ENCODE measurements at regions not wholly inside any gene's neighbourhood (a gene's known extent, or its start where the extent isn't known, plus 50 kb on each side); places are given as distances from the start of the nearest gene placed in this dataset.
A peak's percentile ranks its signal among the peaks of the same experiment; 100 is the strongest.
"Not testable (repeated sequence)": the region's sequence is repeated elsewhere in the genome, so short reads cannot be mapped to it uniquely, and the experiment has no call there.

- DNase-seq = no peak
These were observed 50.4 kb upstream of the CECR2 start for GRCh38 chr22:17318817-17319216.

GRCh38 chr22:17315310-17315709 lies 54.0 kb upstream of the CECR2 start:
- DNase-seq = no peak

- no peak for DNase-seq
These were observed 54.8 kb upstream of the CECR2 start for GRCh38 chr22:17314487-17314886.

GRCh38 chr22:17313626-17314025 lies 55.6 kb upstream of the CECR2 start:
- DNase-seq = no peak

GRCh38 chr22:17307566-17307965 lies 61.7 kb upstream of the CECR2 start:
- DNase-seq = no peak

GRCh38 chr22:17305076-17305475 lies 64.2 kb upstream of the CECR2 start:
- DNase-seq = no peak

- DNase-seq = peak; percentile 74
These were observed 65.2 kb upstream of the CECR2 start for GRCh38 chr22:17303840-17304779.

GRCh38 chr22:17303441-17303839 lies 65.8 kb upstream of the CECR2 start:
- no peak for DNase-seq

- DNase-seq = no peak
These were observed 66.6 kb upstream of the CECR2 start for GRCh38 chr22:17302616-17303015.

- DNase-seq = no peak
These were observed 68.3 kb upstream of the CECR2 start for GRCh38 chr22:17300926-17301325.

- DNase-seq = not testable (repeated sequence)
These were observed 70.3 kb upstream of the CECR2 start for GRCh38 chr22:17298805-17299502.

GRCh38 chr22:17285656-17286055 lies 66.4 kb upstream of the ADA2 start:
- DNase-seq = no peak

- no peak for DNase-seq
These were observed 65.7 kb upstream of the ADA2 start for GRCh38 chr22:17284888-17285287.

GRCh38 chr22:17284466-17284865 lies 65.2 kb upstream of the ADA2 start:
- no peak for DNase-seq

- DNase-seq = not testable (repeated sequence)
These were observed 64.6 kb upstream of the ADA2 start for GRCh38 chr22:17283865-17284264.

GRCh38 chr22:17283423-17283822 lies 64.2 kb upstream of the ADA2 start:
- DNase-seq = no peak

- DNase-seq = no peak
These were observed 62.2 kb upstream of the ADA2 start for GRCh38 chr22:17281440-17281841.

GRCh38 chr22:17281026-17281425 lies 61.8 kb upstream of the ADA2 start:
- DNase-seq = no peak

- no peak for DNase-seq
These were observed 53.3 kb upstream of the ADA2 start for GRCh38 chr22:17272511-17272991.

- DNase-seq = no peak
These were observed 52.6 kb upstream of the ADA2 start for GRCh38 chr22:17271711-17272451.

GRCh38 chr22:17269607-17270261 lies 50.5 kb upstream of the ADA2 start:
- no peak for DNase-seq

- no peak for DNase-seq
These were observed 50.0 kb upstream of the ADA2 start for GRCh38 chr22:17269224-17269606.
